RPMI8226 (cell line): ENCODE measurements at regions not wholly inside any gene's neighbourhood (a gene's known extent, or its start where the extent isn't known, plus 50 kb on each side); places are given as distances from the start of the nearest gene placed in this dataset.
A peak's percentile ranks its signal among the peaks of the same experiment; 100 is the strongest.

Experiments
- DNase-seq: peaks from one replicate; pipeline ENCODE4 v3.0.0-alpha.2; 2015

GRCh38 chr2:60603533-60604190 is 50.2 kb upstream of the BCL11A start:
- no peak for DNase-seq

GRCh38 chr2:60604486-60605064 is 51.1 kb upstream of the BCL11A start:
- DNase-seq = no peak

- DNase-seq = no peak
Measured at GRCh38 chr2:60605866-60606265, 52.4 kb upstream of the BCL11A start.

- DNase-seq = no peak
Measured at GRCh38 chr2:60608679-60609078, 55.2 kb upstream of the BCL11A start.

GRCh38 chr2:60612033-60612432 is 58.6 kb upstream of the BCL11A start:
- DNase-seq = no peak

- DNase-seq = no peak
Measured at GRCh38 chr2:60614319-60614718, 60.9 kb upstream of the BCL11A start.

- DNase-seq = no peak
Measured at GRCh38 chr2:60621688-60622429, 68.4 kb upstream of the BCL11A start.

- no peak for DNase-seq
Measured at GRCh38 chr2:60623040-60623439, 69.6 kb upstream of the BCL11A start.

- no peak for DNase-seq
Measured at GRCh38 chr2:60627412-60627811, 74.0 kb upstream of the BCL11A start.

- no peak for DNase-seq
Measured at GRCh38 chr2:60628026-60628425, 74.6 kb upstream of the BCL11A start.

- DNase-seq = no peak
Measured at GRCh38 chr2:60628615-60629304, 75.3 kb upstream of the BCL11A start.

- no peak for DNase-seq
Measured at GRCh38 chr2:60629305-60629662, 75.8 kb upstream of the BCL11A start.

GRCh38 chr2:60629801-60630385 is 76.4 kb upstream of the BCL11A start:
- no peak for DNase-seq

- DNase-seq = no peak
Measured at GRCh38 chr2:60633615-60634014, 80.2 kb upstream of the BCL11A start.

GRCh38 chr2:60634438-60634837 is 81.0 kb upstream of the BCL11A start:
- no peak for DNase-seq

GRCh38 chr2:60641811-60642788 is 88.6 kb upstream of the BCL11A start:
- DNase-seq = peak; percentile 64

GRCh38 chr2:60643747-60644146 is 90.3 kb upstream of the BCL11A start:
- DNase-seq = no peak

GRCh38 chr2:60644951-60645350 is 91.5 kb upstream of the BCL11A start:
- DNase-seq = peak; percentile 26

- no peak for DNase-seq
Measured at GRCh38 chr2:60648191-60648590, 94.7 kb upstream of the BCL11A start.

GRCh38 chr2:60649721-60650120 is 96.3 kb upstream of the BCL11A start:
- DNase-seq = no peak

GRCh38 chr2:60652832-60653340 is 99.4 kb upstream of the BCL11A start:
- DNase-seq = no peak

- DNase-seq = no peak
Measured at GRCh38 chr2:60657673-60658072, 98.4 kb upstream of the PAPOLG start.
